Neural cell (in vitro differentiated cells): ENCODE measurements at regions not wholly inside any gene's neighbourhood (a gene's known extent, or its start where the extent isn't known, plus 50 kb on each side); places are given as distances from the start of the nearest gene placed in this dataset.

ENCODE experiments used
- CTCF ChIP-seq: fragments of 450-650 bp; IDR thresholded peaks from 2 replicates; pipeline ENCODE4 v1.5.1; 2014; ENCODE audit warnings: antibody characterized with exemption, mild to moderate bottlenecking, moderate library complexity; ENCODE audit not compliant: poor library complexity, severe bottlenecking
- EP300 ChIP-seq: fragments of 450-650 bp; conservative IDR thresholded peaks from 2 replicates; pipeline ENCODE4 v1.6.1; 2014; ENCODE audit warnings: antibody characterized with exemption, mild to moderate bottlenecking, moderate library complexity; ENCODE audit not compliant: poor library complexity, severe bottlenecking
- EZH2 ChIP-seq: fragments of 200-600, 300-800 bp; shearing (Covaris generic), sonication (generic); IDR thresholded peaks from 2 replicates; pipeline ENCODE4 v1.6.1; 2014; ENCODE audit warnings: antibody characterized with exemption, low read length, borderline replicate concordance, mild to moderate bottlenecking; ENCODE audit not compliant: insufficient read depth, poor library complexity, severe bottlenecking
- MXI1 ChIP-seq: fragments of 450-650 bp; conservative IDR thresholded peaks from 2 replicates; pipeline ENCODE4 v1.6.1; 2014; ENCODE audit warnings: antibody characterized with exemption, mild to moderate bottlenecking; ENCODE audit not compliant: poor library complexity, severe bottlenecking
- POLR2AphosphoS5 ChIP-seq: IDR thresholded peaks from 2 replicates; pipeline ENCODE4 v1.6.1; 2012
- SMC3 ChIP-seq: fragments of 450-650 bp; conservative IDR thresholded peaks from 2 replicates; pipeline ENCODE4 v1.6.1; 2014; ENCODE audit warnings: antibody characterized with exemption, mild to moderate bottlenecking, moderate library complexity; ENCODE audit not compliant: poor library complexity
- TF ChIP-seq, protein P1 (sequence below): IDR thresholded peaks from 2 replicates; pipeline ENCODE4 v1.6.1; 2012; ENCODE audit warnings: borderline replicate concordance

GRCh38 chr5:40367255-40367654 lies 312.5 kb upstream of the PTGER4 start:
- TF ChIP-seq EZH2 (no peak), CTCF (peak; percentile 31), POLR2AphosphoS5 (no peak), MXI1 (no peak), SMC3 (no peak), EP300 (no peak)
- TF ChIP-seq, protein P1, sequence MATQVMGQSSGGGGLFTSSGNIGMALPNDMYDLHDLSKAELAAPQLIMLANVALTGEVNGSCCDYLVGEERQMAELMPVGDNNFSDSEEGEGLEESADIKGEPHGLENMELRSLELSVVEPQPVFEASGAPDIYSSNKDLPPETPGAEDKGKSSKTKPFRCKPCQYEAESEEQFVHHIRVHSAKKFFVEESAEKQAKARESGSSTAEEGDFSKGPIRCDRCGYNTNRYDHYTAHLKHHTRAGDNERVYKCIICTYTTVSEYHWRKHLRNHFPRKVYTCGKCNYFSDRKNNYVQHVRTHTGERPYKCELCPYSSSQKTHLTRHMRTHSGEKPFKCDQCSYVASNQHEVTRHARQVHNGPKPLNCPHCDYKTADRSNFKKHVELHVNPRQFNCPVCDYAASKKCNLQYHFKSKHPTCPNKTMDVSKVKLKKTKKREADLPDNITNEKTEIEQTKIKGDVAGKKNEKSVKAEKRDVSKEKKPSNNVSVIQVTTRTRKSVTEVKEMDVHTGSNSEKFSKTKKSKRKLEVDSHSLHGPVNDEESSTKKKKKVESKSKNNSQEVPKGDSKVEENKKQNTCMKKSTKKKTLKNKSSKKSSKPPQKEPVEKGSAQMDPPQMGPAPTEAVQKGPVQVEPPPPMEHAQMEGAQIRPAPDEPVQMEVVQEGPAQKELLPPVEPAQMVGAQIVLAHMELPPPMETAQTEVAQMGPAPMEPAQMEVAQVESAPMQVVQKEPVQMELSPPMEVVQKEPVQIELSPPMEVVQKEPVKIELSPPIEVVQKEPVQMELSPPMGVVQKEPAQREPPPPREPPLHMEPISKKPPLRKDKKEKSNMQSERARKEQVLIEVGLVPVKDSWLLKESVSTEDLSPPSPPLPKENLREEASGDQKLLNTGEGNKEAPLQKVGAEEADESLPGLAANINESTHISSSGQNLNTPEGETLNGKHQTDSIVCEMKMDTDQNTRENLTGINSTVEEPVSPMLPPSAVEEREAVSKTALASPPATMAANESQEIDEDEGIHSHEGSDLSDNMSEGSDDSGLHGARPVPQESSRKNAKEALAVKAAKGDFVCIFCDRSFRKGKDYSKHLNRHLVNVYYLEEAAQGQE: no peak
